CD4-positive, alpha-beta T cell (primary cell): ENCODE measurements at regions not wholly inside any gene's neighbourhood (a gene's known extent, or its start where the extent isn't known, plus 50 kb on each side); places are given as distances from the start of the nearest gene placed in this dataset.

Experiments used
- ATAC-seq: fragments of 200-7000 bp; cut with Tn5 transposase; one replicate; pipeline ENCODE4 v1.10.0; 2022; ENCODE audit warnings: mild to moderate bottlenecking; ENCODE audit not compliant: poor library complexity
- CTCF ChIA-PET: fragments of 350-600 bp; sonication (Branson Sonifier 250); formaldehyde crosslinking; loops from one replicate; lab custom pipeline; 2021; ENCODE audit warnings: antibody characterized with exemption, inconsistent platforms; lab: Charles Lee
- POLR2A ChIA-PET: fragments of 350-600 bp; sonication (Branson Sonifier 250); formaldehyde crosslinking; loops from one replicate; lab custom pipeline; 2021; ENCODE audit warnings: antibody characterized with exemption, inconsistent platforms; lab: Charles Lee
- DNase-seq, 14 experiments: peaks; one replicate each; pipeline ENCODE4 v3.0.0-alpha.2; 2013 to 2020; ENCODE audit warnings: mixed read lengths in 2 of 14
- H3K27ac ChIP-seq, 2 donors: one replicate each; pipeline versions ENCODE4 v1.5.1 to v1.7.0; 2013; ENCODE audit warnings: low read length in 2 of 2, low read depth in 1 of 2, mild to moderate bottlenecking in 1 of 2
- H3K27me3 ChIP-seq, 2 experiments: 1 replicate in 1 of 2; 2 replicates in 1 of 2; pipeline versions ENCODE4 v1.6.1 to v1.7.0; 2013; ENCODE audit warnings: low read length in 2 of 2, control low read depth in 1 of 2, mild to moderate bottlenecking in 1 of 2, moderate library complexity in 1 of 2; ENCODE audit not compliant: insufficient read depth in 2 of 2, control insufficient read depth in 1 of 2
- H3K36me3 ChIP-seq: one replicate; pipeline ENCODE4 v1.6.1; 2013; ENCODE audit warnings: low read length, control low read depth; ENCODE audit not compliant: insufficient read depth
- H3K4me1 ChIP-seq: one replicate; pipeline ENCODE4 v1.6.1; 2013; ENCODE audit warnings: low read length, control low read depth; ENCODE audit not compliant: insufficient read depth
- H3K4me3 ChIP-seq: one replicate; pipeline ENCODE4 v1.5.1; 2013; ENCODE audit warnings: mild to moderate bottlenecking, low read length, moderate library complexity
- H3K9me3 ChIP-seq, 2 experiments: 1 replicate in 1 of 2; 2 replicates in 1 of 2; pipeline versions ENCODE4 v1.6.1 to v1.7.0; 2013; ENCODE audit warnings: low read length in 2 of 2, mild to moderate bottlenecking in 2 of 2, control low read depth in 1 of 2, moderate library complexity in 1 of 2; ENCODE audit not compliant: control insufficient read depth in 1 of 2, insufficient read depth in 1 of 2
- H3K27ac Mint-ChIP-seq: one replicate; pipeline ENCODE4 v1.8.0; 2020; ENCODE audit warnings: mixed read lengths
- H3K27me3 Mint-ChIP-seq: one replicate; pipeline ENCODE4 v1.8.0; 2021; ENCODE audit warnings: mixed read lengths
- H3K36me3 Mint-ChIP-seq: one replicate; pipeline ENCODE4 v1.8.0; 2021; ENCODE audit warnings: low read depth, mixed read lengths
- H3K4me1 Mint-ChIP-seq: one replicate; pipeline ENCODE4 v1.8.0; 2021; ENCODE audit warnings: low read depth, mixed read lengths
- H3K4me3 Mint-ChIP-seq: one replicate; pipeline ENCODE4 v1.8.0; 2020; ENCODE audit warnings: mild to moderate bottlenecking, mixed read lengths
- H3K9me3 Mint-ChIP-seq: one replicate; pipeline ENCODE4 v1.8.0; 2020; ENCODE audit warnings: mixed read lengths
- intact Hi-C, 2 experiments: fragments of 100-400 bp; cut with DNase I in 1 of 2; cut with micrococcal nuclease in 1 of 2; formaldehyde crosslinking; loops; one replicate each; pipeline versions ENCODE4 v1.15.1 to v1.9.0; 2023 to 2025; cut with DNase I, micrococcal nuclease
- TF ChIP-seq, protein P1 (sequence below): fragments of 200-600 bp; IDR thresholded peaks from one replicate; pipeline ENCODE4 v1.8.0; 2022; ENCODE audit warnings: antibody characterized with exemption, mild to moderate bottlenecking

DNA sequence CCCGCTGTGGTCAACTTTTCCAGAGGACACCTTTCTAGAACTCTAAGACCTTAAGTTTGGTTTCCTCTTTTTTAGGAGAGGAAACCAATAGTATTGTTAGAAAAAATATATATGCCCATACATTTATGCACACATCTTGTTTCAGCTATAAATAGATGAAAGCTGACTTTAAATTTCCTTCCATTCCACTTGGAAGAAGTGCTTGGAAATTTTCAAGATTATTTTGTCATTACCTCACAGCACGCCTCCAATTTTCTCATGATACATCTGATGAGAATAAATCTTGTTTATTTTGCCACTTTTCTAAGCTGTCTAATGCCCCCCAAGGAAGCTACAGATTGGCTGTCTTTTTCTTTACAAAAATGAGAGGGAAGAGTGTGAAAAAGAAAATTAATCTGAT is 65.8 kb downstream of the NIBAN1 start:
- TF ChIP-seq, protein P1, sequence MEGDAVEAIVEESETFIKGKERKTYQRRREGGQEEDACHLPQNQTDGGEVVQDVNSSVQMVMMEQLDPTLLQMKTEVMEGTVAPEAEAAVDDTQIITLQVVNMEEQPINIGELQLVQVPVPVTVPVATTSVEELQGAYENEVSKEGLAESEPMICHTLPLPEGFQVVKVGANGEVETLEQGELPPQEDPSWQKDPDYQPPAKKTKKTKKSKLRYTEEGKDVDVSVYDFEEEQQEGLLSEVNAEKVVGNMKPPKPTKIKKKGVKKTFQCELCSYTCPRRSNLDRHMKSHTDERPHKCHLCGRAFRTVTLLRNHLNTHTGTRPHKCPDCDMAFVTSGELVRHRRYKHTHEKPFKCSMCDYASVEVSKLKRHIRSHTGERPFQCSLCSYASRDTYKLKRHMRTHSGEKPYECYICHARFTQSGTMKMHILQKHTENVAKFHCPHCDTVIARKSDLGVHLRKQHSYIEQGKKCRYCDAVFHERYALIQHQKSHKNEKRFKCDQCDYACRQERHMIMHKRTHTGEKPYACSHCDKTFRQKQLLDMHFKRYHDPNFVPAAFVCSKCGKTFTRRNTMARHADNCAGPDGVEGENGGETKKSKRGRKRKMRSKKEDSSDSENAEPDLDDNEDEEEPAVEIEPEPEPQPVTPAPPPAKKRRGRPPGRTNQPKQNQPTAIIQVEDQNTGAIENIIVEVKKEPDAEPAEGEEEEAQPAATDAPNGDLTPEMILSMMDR, result no peak
- no peak overlapping the region for H3K27ac Mint-ChIP-seq
- no peaks in the 10 kb centered on the region for H3K9me3 Mint-ChIP-seq
- ATAC-seq (no peak), DNase-seq (no peak)
- no peaks in the 10 kb centered on the region for H3K27me3 Mint-ChIP-seq
- ChIA-PET POLR2A (no interaction called here), CTCF (no interaction called here)
- no peaks in the 10 kb centered on the region for H3K27me3 ChIP-seq
- no peaks in the 10 kb centered on the region for H3K9me3 ChIP-seq
- no peak overlapping the region for H3K4me3 Mint-ChIP-seq
- H3K4me1 Mint-ChIP-seq, result peaks cover 13% of the 10 kb centered on the region
- no peak overlapping the region for H3K27ac ChIP-seq
- intact Hi-C loops, result no loop called here
- H3K4me1 ChIP-seq, result peaks cover 14% of the 10 kb centered on the region
- no peaks in the 10 kb centered on the region for H3K36me3 ChIP-seq
- H3K36me3 Mint-ChIP-seq, result no peaks in the 10 kb centered on the region
- H3K4me3 ChIP-seq, result no peak overlapping the region

DNA sequence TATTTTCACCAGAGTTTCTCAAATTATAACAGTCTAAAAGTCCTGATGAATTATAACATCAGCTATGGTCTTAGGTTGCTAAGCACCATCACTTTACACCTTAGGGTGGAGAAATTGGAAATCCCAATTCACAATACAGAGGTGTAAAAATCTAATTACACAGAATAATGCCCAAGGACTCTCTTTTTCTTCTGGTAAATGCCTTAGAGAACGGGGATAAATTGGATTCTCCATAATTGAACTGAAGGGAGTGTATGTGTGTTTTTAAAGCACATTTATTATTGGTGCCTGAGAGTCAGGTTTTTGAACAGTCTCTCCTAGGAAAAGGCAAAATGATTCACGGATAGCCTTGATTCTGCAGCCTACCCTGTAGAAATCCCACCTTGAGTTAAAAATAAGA is 66.8 kb downstream of the NIBAN1 start:
- no peaks in the 10 kb centered on the region for H3K36me3 Mint-ChIP-seq
- Histone ChIP-seq H3K27ac (no peak overlapping the region), H3K27me3 (no peaks in the 10 kb centered on the region), H3K4me3 (no peak overlapping the region), H3K36me3 (no peaks in the 10 kb centered on the region), H3K4me1 (peaks cover 14% of the 10 kb centered on the region), H3K9me3 (no peaks in the 10 kb centered on the region)
- no peaks in the 10 kb centered on the region for H3K9me3 Mint-ChIP-seq
- DNase-seq (no peak), ATAC-seq (no peak)
- TF ChIP-seq, protein P1, result no peak
- intact Hi-C loops, result no loop called here
- peaks cover 13% of the 10 kb centered on the region for H3K4me1 Mint-ChIP-seq
- no peaks in the 10 kb centered on the region for H3K27me3 Mint-ChIP-seq
- no peak overlapping the region for H3K4me3 Mint-ChIP-seq
- CTCF ChIA-PET, result interaction anchor here (1.4 kb wide), 1 partner anchor 11 kb away, joined by 3 read pairs; no protein-coding TSS in a partner anchor
- H3K27ac Mint-ChIP-seq, result no peak overlapping the region
- POLR2A ChIA-PET, result no interaction called here

DNA sequence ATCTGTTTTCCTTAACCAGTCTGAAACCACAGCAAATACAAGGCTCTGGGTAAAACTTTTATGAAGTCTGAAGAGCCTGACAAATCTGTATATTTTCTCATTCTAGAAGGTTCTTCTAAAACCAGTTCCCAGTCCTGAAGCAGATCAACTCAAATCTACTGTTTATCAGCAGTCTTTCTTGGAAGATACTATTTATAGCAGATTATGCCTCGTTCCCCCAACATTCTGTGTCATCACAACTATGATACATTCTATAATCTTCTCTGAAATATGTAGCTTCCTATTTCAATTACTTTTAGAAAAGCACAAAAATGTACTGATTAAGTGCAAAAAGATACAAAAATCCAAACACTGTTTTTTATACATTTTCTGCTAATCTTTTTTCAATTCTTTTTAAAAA is 67.5 kb downstream of the NIBAN1 start:
- Histone ChIP-seq H3K27me3 (no peaks in the 10 kb centered on the region), H3K36me3 (no peaks in the 10 kb centered on the region), H3K9me3 (no peaks in the 10 kb centered on the region), H3K27ac (no peak overlapping the region), H3K4me3 (no peak overlapping the region), H3K4me1 (peaks cover 14% of the 10 kb centered on the region)
- intact Hi-C loops, result no loop called here
- Mint-ChIP-seq H3K36me3 (no peaks in the 10 kb centered on the region), H3K9me3 (no peaks in the 10 kb centered on the region), H3K4me3 (no peak overlapping the region), H3K4me1 (peaks cover 13% of the 10 kb centered on the region), H3K27ac (no peak overlapping the region), H3K27me3 (no peaks in the 10 kb centered on the region)
- ChIA-PET CTCF (interaction anchor here (1.4 kb wide), 1 partner anchor 12 kb away, joined by 3 read pairs; no protein-coding TSS in a partner anchor), POLR2A (no interaction called here)
- ATAC-seq (no peak), DNase-seq (no peak)
- TF ChIP-seq, protein P1, result no peak
